ENCODE measurements at regions not wholly inside any gene's neighbourhood (a gene's known extent, or its start where the extent isn't known, plus 50 kb on each side); places are given as distances from the start of the nearest gene placed in this dataset.

DNA sequence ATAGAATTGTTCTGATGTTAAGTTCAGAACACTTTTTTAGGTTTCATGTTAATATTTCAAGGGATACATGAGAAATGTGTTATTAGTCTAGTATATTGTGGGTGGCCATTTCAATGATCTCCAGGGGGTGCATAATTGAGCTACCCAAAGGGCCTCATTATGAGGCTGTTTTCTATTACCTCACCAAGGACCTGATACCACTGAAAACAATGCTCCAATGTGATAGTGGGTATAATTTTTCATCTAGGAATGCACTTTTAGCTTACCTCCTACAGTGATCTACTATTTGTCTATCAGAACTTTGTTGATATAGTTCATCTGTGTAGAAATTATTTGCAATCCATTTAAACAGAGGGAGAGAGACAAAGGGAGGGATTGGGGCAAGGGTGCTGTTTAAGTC is 106.8 kb upstream of the HS3ST5 start:
- ATAC-seq (no peak), DNase-seq (ENCODE audit: low spot score) (no peak)
- no peaks in the 10 kb centered on the region for H4K20me1 ChIP-seq (replicated peaks; ENCODE audit: insufficient read depth)
- peaks cover 33% of the 10 kb centered on the region for H3K4me1 Mint-ChIP-seq
- H3K4me3 Mint-ChIP-seq: no peak overlapping the region
- H3K36me3 ChIP-seq (ENCODE audit: insufficient read depth): no peaks in the 10 kb centered on the region
- no peak overlapping the region for H3K4me3 ChIP-seq
- TF ChIP-seq, protein P1, sequence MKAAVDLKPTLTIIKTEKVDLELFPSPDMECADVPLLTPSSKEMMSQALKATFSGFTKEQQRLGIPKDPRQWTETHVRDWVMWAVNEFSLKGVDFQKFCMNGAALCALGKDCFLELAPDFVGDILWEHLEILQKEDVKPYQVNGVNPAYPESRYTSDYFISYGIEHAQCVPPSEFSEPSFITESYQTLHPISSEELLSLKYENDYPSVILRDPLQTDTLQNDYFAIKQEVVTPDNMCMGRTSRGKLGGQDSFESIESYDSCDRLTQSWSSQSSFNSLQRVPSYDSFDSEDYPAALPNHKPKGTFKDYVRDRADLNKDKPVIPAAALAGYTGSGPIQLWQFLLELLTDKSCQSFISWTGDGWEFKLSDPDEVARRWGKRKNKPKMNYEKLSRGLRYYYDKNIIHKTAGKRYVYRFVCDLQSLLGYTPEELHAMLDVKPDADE (IDR thresholded peaks at IDR 0.05): no peak
- TF ChIP-seq REST (IDR thresholded peaks at IDR 0.05; ENCODE audit: unreplicated experiment) (no peak), EZH2phosphoT487 (IDR thresholded peaks at IDR 0.05; ENCODE audit: unreplicated experiment) (no peak), STAT1 (IDR thresholded peaks at IDR 0.05; ENCODE audit: unreplicated experiment) (no peak)
- H3K27me3 Mint-ChIP-seq (ENCODE audit: insufficient read depth, low read depth, poor library complexity): no peaks in the 10 kb centered on the region
- H3K79me2 ChIP-seq (replicated peaks; ENCODE audit: insufficient read depth): no peaks in the 10 kb centered on the region
- H3K27me3 ChIP-seq (ENCODE audit: insufficient read depth): no peaks in the 10 kb centered on the region
- no peak overlapping the region for H2AFZ ChIP-seq
- no peaks in the 10 kb centered on the region for H3F3A ChIP-seq (replicated peaks; ENCODE audit: low read depth)
- H3K4me2 ChIP-seq: no peak overlapping the region
- H3K4me1 ChIP-seq (ENCODE audit: insufficient read depth): peaks cover 29% of the 10 kb centered on the region
- H3K36me3 Mint-ChIP-seq (ENCODE audit: low read depth): no peaks in the 10 kb centered on the region; the same call in 2 of the 3 replicates
- H3K9me2 ChIP-seq (ENCODE audit: insufficient read depth): no peaks in the 10 kb centered on the region
- no peak overlapping the region for H3K27ac ChIP-seq (ENCODE audit: low read depth)
- no peaks in the 10 kb centered on the region for H3K9me3 Mint-ChIP-seq
- no peak overlapping the region for H3K27ac Mint-ChIP-seq

DNA sequence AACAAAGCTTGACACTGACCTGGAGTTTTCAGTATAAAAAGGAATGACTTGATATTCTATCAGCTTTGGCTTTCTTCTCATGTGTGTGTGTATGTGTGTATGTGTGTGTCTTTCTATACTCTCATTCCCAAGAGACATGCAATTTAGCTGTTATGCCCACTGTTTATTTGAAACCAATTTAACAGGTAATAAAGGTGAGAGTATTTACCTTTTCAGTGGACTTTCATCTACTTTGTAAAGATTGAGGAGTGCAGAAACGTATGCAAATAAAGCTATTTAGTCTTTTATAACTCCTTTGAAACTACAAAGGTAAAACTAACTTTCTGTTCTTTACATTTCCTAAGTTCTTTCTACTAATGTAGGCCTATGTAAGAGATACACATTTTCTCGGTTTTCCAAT is 103.5 kb upstream of the HS3ST5 start:
- H3K4me1 Mint-ChIP-seq: peaks cover 29% of the 10 kb centered on the region
- DNase-seq (ENCODE audit: low spot score) (no peak), ATAC-seq (no peak)
- peaks cover 36% of the 10 kb centered on the region for H3K4me1 ChIP-seq (ENCODE audit: insufficient read depth)
- H3K79me2 ChIP-seq (replicated peaks; ENCODE audit: insufficient read depth): no peaks in the 10 kb centered on the region
- no peak overlapping the region for H3K27ac Mint-ChIP-seq
- no peaks in the 10 kb centered on the region for H3K9me2 ChIP-seq (ENCODE audit: insufficient read depth)
- H3K27ac ChIP-seq (ENCODE audit: low read depth): no peak overlapping the region
- H3K4me3 Mint-ChIP-seq: no peak overlapping the region
- H3K4me2 ChIP-seq: 0 out of 2 replicates have a peak overlapping the region, but pooled peaks have one; percentile 13
- no peaks in the 10 kb centered on the region; the same call in 2 of the 3 replicates for H3K36me3 Mint-ChIP-seq (ENCODE audit: low read depth)
- H4K20me1 ChIP-seq (replicated peaks; ENCODE audit: insufficient read depth): no peaks in the 10 kb centered on the region
- no peak overlapping the region for H2AFZ ChIP-seq
- H3K9me3 Mint-ChIP-seq: no peaks in the 10 kb centered on the region
- H3K4me3 ChIP-seq: no peak overlapping the region
- no peaks in the 10 kb centered on the region for H3K27me3 ChIP-seq (ENCODE audit: insufficient read depth)
- H3K36me3 ChIP-seq (ENCODE audit: insufficient read depth): no peaks in the 10 kb centered on the region
- H3K27me3 Mint-ChIP-seq (ENCODE audit: insufficient read depth, low read depth, poor library complexity): no peaks in the 10 kb centered on the region
- H3F3A ChIP-seq (replicated peaks; ENCODE audit: low read depth): no peaks in the 10 kb centered on the region
- TF ChIP-seq JUNB (IDR thresholded peaks at IDR 0.05; ENCODE audit: unreplicated experiment) (no peak), CTCF (conservative IDR thresholded peaks at IDR 0.05; ENCODE audit: low read depth in 2 of 2) (no peak), NANOG (IDR thresholded peaks at IDR 0.05; ENCODE audit: borderline replicate concordance) (no peak), ZNF114 (CRISPR knock-in tag; IDR thresholded peaks at IDR 0.05) (no peak), ZNF331 (CRISPR knock-in tag; IDR thresholded peaks at IDR 0.05; ENCODE audit: low read depth) (no peak)
- TF ChIP-seq, protein P1 (IDR thresholded peaks at IDR 0.05): no peak

Measured in GM23338 (cell line).